Panc1 (cell line): ENCODE measurements at regions not wholly inside any gene's neighbourhood (a gene's known extent, or its start where the extent isn't known, plus 50 kb on each side); places are given as distances from the start of the nearest gene placed in this dataset.

Experiments
- ATAC-seq: fragments of 200-7000 bp; cut with Tn5 transposase; 2 replicates; pipeline ENCODE4 v1.9.1; 2020; ENCODE audit warnings: mild to moderate bottlenecking, moderate library complexity
- BruUV-seq: library from RNA; stranded (reverse); fragments of 400-500 nt; replicated peaks from 2 replicates; lab custom pipeline; 2021; lab: Mats Ljungman, UMichigan
- CTCF ChIA-PET: fragments of 300-600 bp; sonication (Branson Sonifier 250); formaldehyde crosslinking; loops from one replicate; lab custom pipeline; 2022; ENCODE audit warnings: antibody characterized with exemption; lab: Charles Lee
- POLR2A ChIA-PET: fragments of 300-600 bp; sonication (Branson Sonifier 250); formaldehyde crosslinking; loops from one replicate; lab custom pipeline; 2022; ENCODE audit warnings: antibody characterized with exemption; lab: Charles Lee
- DNase-seq: peaks from one replicate; pipeline ENCODE4 v3.0.0-alpha.2; 2010; ENCODE audit warnings: low read depth, low spot score
- H3K27ac ChIP-seq: 2 replicates; pipeline ENCODE4 v1.5.1; 2011; ENCODE audit warnings: mild to moderate bottlenecking, low read length, inconsistent platforms
- H3K27me3 ChIP-seq: fragments of 200-500 bp; sonication (Bioruptor generic); 2 replicates; pipeline ENCODE4 v1.6.0; 2014; ENCODE audit warnings: low read length, inconsistent platforms; ENCODE audit not compliant: control insufficient read depth, insufficient read depth
- H3K36me3 ChIP-seq: fragments of 200-500 bp; sonication (Bioruptor generic); 2 replicates; pipeline ENCODE4 v1.5.1; 2014; ENCODE audit warnings: inconsistent platforms, mild to moderate bottlenecking, low read length, moderate library complexity; ENCODE audit not compliant: control insufficient read depth, insufficient read depth
- H3K4me1 ChIP-seq: 2 replicates; pipeline ENCODE4 v1.5.1; 2011; ENCODE audit warnings: inconsistent platforms, mild to moderate bottlenecking, low read length, moderate library complexity; ENCODE audit not compliant: control insufficient read depth, insufficient read depth
- H3K4me3 ChIP-seq, 2 experiments: 2 replicates each; pipeline ENCODE4 v1.5.1; 2011 to 2012; ENCODE audit warnings: low read depth in 2 of 2, low read length in 2 of 2, mild to moderate bottlenecking in 2 of 2, inconsistent platforms in 1 of 2, moderate library complexity in 1 of 2
- H3K9me3 ChIP-seq: fragments of 200-500 bp; sonication (Bioruptor generic); 2 replicates; pipeline ENCODE4 v1.5.1; 2014; ENCODE audit warnings: low read depth, mild to moderate bottlenecking, inconsistent platforms, low read length, moderate library complexity; ENCODE audit not compliant: control insufficient read depth, insufficient read depth
- CTCF ChIP-seq: fragments of 450-650 bp; IDR thresholded peaks from 2 replicates; pipeline ENCODE4 v1.5.1; 2017; ENCODE audit warnings: mild to moderate bottlenecking
- POLR2AphosphoS5 ChIP-seq: IDR thresholded peaks from 2 replicates; pipeline ENCODE4 v1.6.1; 2012; ENCODE audit warnings: mild to moderate bottlenecking, low read depth, low read length, moderate library complexity
- REST ChIP-seq, 2 experiments: IDR thresholded peaks; 2 replicates each; pipeline ENCODE4 v1.6.1; 2011 to 2012; ENCODE audit warnings: low read depth in 2 of 2, control low read depth in 1 of 2, low read length in 1 of 2, mild to moderate bottlenecking in 1 of 2, moderate library complexity in 1 of 2; ENCODE audit not compliant: insufficient read depth in 1 of 2
- SIN3A ChIP-seq: IDR thresholded peaks from 2 replicates; pipeline ENCODE4 v1.6.1; 2012; ENCODE audit warnings: low read depth, mild to moderate bottlenecking, low read length, moderate library complexity, borderline replicate concordance; ENCODE audit not compliant: insufficient read depth
- TCF7L2 ChIP-seq: IDR thresholded peaks from 2 replicates; pipeline ENCODE4 v1.6.1; 2011; ENCODE audit warnings: mild to moderate bottlenecking, low read depth, low read length, inconsistent platforms
- in situ Hi-C: cut with HindIII; loops from 2 replicates; pipeline ENCODE4 v1.10.0; 2016; ENCODE audit warnings: low sequenced_read_pairs, low pct_unique_long_range_greater_than_20kb
- intact Hi-C: fragments of 100-400 bp; cut with micrococcal nuclease; formaldehyde crosslinking; loops from one replicate; pipeline ENCODE4 v1.10.0; 2022; ENCODE audit not compliant: unreplicated experiment

- no peaks in the 10 kb centered on the region; the same call in 1 of the 2 replicates for H3K9me3 ChIP-seq
- no peak overlapping the region for H3K27ac ChIP-seq
- no peaks in the 10 kb centered on the region for H3K4me1 ChIP-seq
- ChIA-PET POLR2A (no interaction called here), CTCF (no interaction called here)
- BruUV-seq, result no TSS peak
- no peaks in the 10 kb centered on the region for H3K27me3 ChIP-seq
- no peak for TF ChIP-seq TCF7L2
- no peak for TF ChIP-seq REST (IDR thresholded peaks at IDR 0.05; ENCODE audit: insufficient read depth in 1 of 2, low read depth in 2 of 2, low read length in 1 of 2)
- no peak for TF ChIP-seq POLR2AphosphoS5
- no peak for TF ChIP-seq SIN3A
- TF ChIP-seq CTCF, result no peak
- in situ Hi-C loops (no loop called here), intact Hi-C loops (no loop called here)
- H3K36me3 ChIP-seq, result no peaks in the 10 kb centered on the region
- ATAC-seq, result no peak
- H3K4me3 ChIP-seq, result no peak overlapping the region
- DNase-seq, result no peak
Observed at GRCh38 chr2:116687371-116687770, 1127.1 kb upstream of the DDX18 start.

- no peaks in the 10 kb centered on the region for H3K27me3 ChIP-seq
- in situ Hi-C loops (no loop called here), intact Hi-C loops (no loop called here)
- TF ChIP-seq CTCF (no peak), POLR2AphosphoS5 (no peak)
- ATAC-seq, result no peak
- H3K4me1 ChIP-seq, result no peaks in the 10 kb centered on the region
- no peaks in the 10 kb centered on the region for H3K36me3 ChIP-seq
- H3K4me3 ChIP-seq, result no peak overlapping the region
- no peak for DNase-seq
- H3K27ac ChIP-seq, result no peak overlapping the region
- no peaks in the 10 kb centered on the region; the same call in 1 of the 2 replicates for H3K9me3 ChIP-seq
- BruUV-seq, result no TSS peak
- CTCF ChIA-PET, result no interaction called here
- POLR2A ChIA-PET, result no interaction called here
Observed at GRCh38 chr2:116692988-116693387, 1121.5 kb upstream of the DDX18 start.

- DNase-seq (no peak), ATAC-seq (no peak)
- in situ Hi-C loops, result no loop called here
- POLR2A ChIA-PET, result no interaction called here
- BruUV-seq, result no TSS peak
- intact Hi-C loops, result no loop called here
- TF ChIP-seq CTCF, result peak; percentile 9; the same call in 1 of the 2 replicates
- TF ChIP-seq REST (IDR thresholded peaks at IDR 0.05; ENCODE audit: insufficient read depth in 1 of 2, low read depth in 2 of 2, low read length in 1 of 2), result no peak
- Histone ChIP-seq H3K27ac (no peak overlapping the region), H3K4me3 (no peak overlapping the region), H3K27me3 (no peaks in the 10 kb centered on the region), H3K9me3 (no peaks in the 10 kb centered on the region), H3K36me3 (no peaks in the 10 kb centered on the region), H3K4me1 (no peaks in the 10 kb centered on the region)
- CTCF ChIA-PET, result no interaction called here
Observed at GRCh38 chr2:116696223-116696622, 1118.3 kb upstream of the DDX18 start.
